ENCODE measurements at regions not wholly inside any gene's neighbourhood (a gene's known extent, or its start where the extent isn't known, plus 50 kb on each side); places are given as distances from the start of the nearest gene placed in this dataset.

GRCh38 chrX:106363214-106363613, 195.1 kb downstream of the PWWP3B start:
- H3K4me1 ChIP-seq = no peaks in the 10 kb centered on the region
- no peak for DNase-seq
- intact Hi-C loops (cut with DNase I) = no loop called here
- no peak overlapping the region for H3K4me3 ChIP-seq
- no peak for TF ChIP-seq CTCF (IDR thresholded peaks at IDR 0.05)
- H3K9me3 ChIP-seq = no peaks in the 10 kb centered on the region
- no peak for ATAC-seq
- H3K27me3 ChIP-seq (ENCODE audit: low read depth) = no peaks in the 10 kb centered on the region
- no peaks in the 10 kb centered on the region for H3K36me3 ChIP-seq
- H3K27ac ChIP-seq = no peak overlapping the region

GRCh38 chrX:106378616-106379015, 210.5 kb downstream of the PWWP3B start:
- ATAC-seq = no peak
- no peak for DNase-seq
- Histone ChIP-seq H3K4me3 (no peak overlapping the region), H3K4me1 (no peaks in the 10 kb centered on the region), H3K9me3 (no peaks in the 10 kb centered on the region), H3K27me3 (ENCODE audit: low read depth) (no peaks in the 10 kb centered on the region), H3K36me3 (no peaks in the 10 kb centered on the region), H3K27ac (no peak overlapping the region)
- intact Hi-C loops (cut with DNase I) = no loop called here
- TF ChIP-seq CTCF (IDR thresholded peaks at IDR 0.05) = no peak

GRCh38 chrX:106391284-106391911, 220.4 kb upstream of the RADX start:
- intact Hi-C loops (cut with DNase I) = no loop called here
- H3K36me3 ChIP-seq = no peaks in the 10 kb centered on the region
- no peaks in the 10 kb centered on the region for H3K27me3 ChIP-seq (ENCODE audit: low read depth)
- H3K4me1 ChIP-seq = no peaks in the 10 kb centered on the region
- no peak overlapping the region for H3K4me3 ChIP-seq
- H3K9me3 ChIP-seq = no peaks in the 10 kb centered on the region
- DNase-seq (no peak), ATAC-seq (no peak)
- no peak overlapping the region for H3K27ac ChIP-seq
- TF ChIP-seq CTCF (IDR thresholded peaks at IDR 0.05) = no peak

- Histone ChIP-seq H3K27ac (no peak overlapping the region), H3K4me1 (no peaks in the 10 kb centered on the region), H3K27me3 (ENCODE audit: low read depth) (no peaks in the 10 kb centered on the region), H3K9me3 (no peaks in the 10 kb centered on the region), H3K4me3 (no peak overlapping the region), H3K36me3 (no peaks in the 10 kb centered on the region)
- DNase-seq = no peak
- intact Hi-C loops (cut with DNase I) = no loop called here
- TF ChIP-seq CTCF (IDR thresholded peaks at IDR 0.05) = no peak
- no peak for ATAC-seq
These were observed 219.4 kb upstream of the RADX start for GRCh38 chrX:106392346-106392745.

GRCh38 chrX:106397788-106398538, 213.8 kb upstream of the RADX start:
- no peaks in the 10 kb centered on the region for H3K36me3 ChIP-seq
- H3K4me1 ChIP-seq = no peaks in the 10 kb centered on the region
- TF ChIP-seq CTCF (IDR thresholded peaks at IDR 0.05) = no peak
- DNase-seq (no peak), ATAC-seq (no peak)
- H3K27me3 ChIP-seq (ENCODE audit: low read depth) = no peaks in the 10 kb centered on the region
- intact Hi-C loops (cut with DNase I) = no loop called here
- no peaks in the 10 kb centered on the region for H3K9me3 ChIP-seq
- H3K4me3 ChIP-seq = no peak overlapping the region
- no peak overlapping the region for H3K27ac ChIP-seq

All from lower lobe of right lung (tissue), 2 donors.